ENCODE measurements at regions not wholly inside any gene's neighbourhood (a gene's known extent, or its start where the extent isn't known, plus 50 kb on each side); places are given as distances from the start of the nearest gene placed in this dataset.

- H3K4me2 ChIP-seq (ENCODE audit: low read depth, low read length): no peak overlapping the region
- no TSS peak for BruUV-seq (replicated peaks)
Observed at GRCh38 chr4:188296331-188296730, 157.1 kb downstream of the TRIML1 start.

More at GRCh38 chr4:188296331-188296730, 157.1 kb downstream of the TRIML1 start:
- no peak overlapping the region for H4K8ac ChIP-seq (ENCODE audit: low read depth in 2 of 2, low read length in 2 of 2)
- ChIA-PET CTCF (interaction anchor here (0.7 kb wide), 1 partner anchor 1584 kb away, joined by 3 read pairs; no protein-coding TSS in a partner anchor), POLR2A (ENCODE audit: unreplicated experiment) (no interaction called here)
- no peak overlapping the region for H2AK9ac ChIP-seq (replicated peaks; ENCODE audit: low read depth, low read length, poor library complexity)
- no peak overlapping the region for H3K23ac ChIP-seq (ENCODE audit: low read depth, low read length)
- dilution Hi-C loops (cut with HindIII; ENCODE audit: low sequenced_read_pairs, unreplicated experiment): no loop called here
- H3K18ac ChIP-seq (ENCODE audit: low read depth, low read length): no peak overlapping the region
- no peak overlapping the region for H3K27ac ChIP-seq (ENCODE audit: insufficient read depth, low read length)
- no peak overlapping the region for H3K4ac ChIP-seq (ENCODE audit: low read depth, low read length)
- no peaks in the 10 kb centered on the region for H4K20me1 ChIP-seq (ENCODE audit: insufficient read depth, low read length)
- TF ChIP-seq BHLHE40 (IDR thresholded peaks at IDR 0.05; ENCODE audit: low read depth, low read length): no peak
- TF ChIP-seq POLR2A (IDR thresholded peaks at IDR 0.05; ENCODE audit: low read depth, low read length): no peak
- no peak for TF ChIP-seq CHD1 (IDR thresholded peaks at IDR 0.05; ENCODE audit: low read depth, low read length)
- no peak for TF ChIP-seq ELK1 (IDR thresholded peaks at IDR 0.05; ENCODE audit: borderline replicate concordance, low read depth, low read length)
- TF ChIP-seq NFE2L2 (IDR thresholded peaks at IDR 0.05; ENCODE audit: low read depth, low read length): no peak
- TF ChIP-seq RCOR1 (IDR thresholded peaks at IDR 0.05; ENCODE audit: insufficient replicate concordance, low read length): no peak
- TF ChIP-seq RFX5 (IDR thresholded peaks at IDR 0.05; ENCODE audit: low read depth, low read length): no peak
- no peak for TF ChIP-seq CTCF (conservative IDR thresholded peaks at IDR 0.05; ENCODE audit: low read depth, low read length)
- no peak for TF ChIP-seq FOS (IDR thresholded peaks at IDR 0.05; ENCODE audit: low read depth, low read length)
- no peak for TF ChIP-seq RAD21 (IDR thresholded peaks at IDR 0.05; ENCODE audit: low read length)
- TF ChIP-seq SMC3 (IDR thresholded peaks at IDR 0.05; ENCODE audit: low read depth, low read length): no peak
- TF ChIP-seq CEBPB (IDR thresholded peaks at IDR 0.05; ENCODE audit: low read depth, low read length): no peak
- no peak for TF ChIP-seq MAZ (IDR thresholded peaks at IDR 0.05; ENCODE audit: borderline replicate concordance, low read depth, low read length)
- H3K27me3 ChIP-seq (ENCODE audit: control insufficient read depth, insufficient read depth, low read length): no peaks in the 10 kb centered on the region
- H2BK5ac ChIP-seq (ENCODE audit: low read depth, low read length, poor library complexity, severe bottlenecking): no peak overlapping the region
- no peak for DNase-seq
- no peaks in the 10 kb centered on the region for H3K9me3 ChIP-seq (ENCODE audit: control insufficient read depth, insufficient read depth, low read length)
- ATAC-seq (ENCODE audit: low read depth): no peak
- H2BK15ac ChIP-seq (ENCODE audit: low read depth, low read length): no peak overlapping the region
- H3K14ac ChIP-seq (replicated peaks; ENCODE audit: low read depth, low read length): no peak overlapping the region
- WGBS, 2 experiments (ENCODE audit: extremely low coverage in 2 of 2, insufficient read length in 1 of 2): no CpG with 5 or more reads among the region's 1 CpG
- no peak overlapping the region for H2BK20ac ChIP-seq (ENCODE audit: low read depth, low read length)
- no peaks in the 10 kb centered on the region for H3K36me3 ChIP-seq (ENCODE audit: control insufficient read depth, insufficient read depth, low read length)
- H2AK5ac ChIP-seq (ENCODE audit: low read depth, low read length): no peak overlapping the region
- no peak overlapping the region for H4K91ac ChIP-seq (ENCODE audit: insufficient read depth, low read depth, low read length)
- no peak overlapping the region for H3K9ac ChIP-seq (ENCODE audit: low read depth, low read length)
- no peak overlapping the region for H2AFZ ChIP-seq (replicated peaks; ENCODE audit: low read length, poor library complexity)
- no peak overlapping the region for H3K4me3 ChIP-seq (ENCODE audit: insufficient read depth, low read depth, low read length)
- no peak overlapping the region for H4K5ac ChIP-seq (ENCODE audit: low read depth, low read length)
- peaks cover 2% of the 10 kb centered on the region; the same call in 1 of the 2 replicates for H3K4me1 ChIP-seq (ENCODE audit: control insufficient read depth, insufficient read depth, low read length)
- H3K56ac ChIP-seq (ENCODE audit: extremely low read depth, insufficient read depth, low read length): no peak overlapping the region
- in situ Hi-C loops (cut with MboI; ENCODE audit: low sequenced_read_pairs): no loop called here
- no peaks in the 10 kb centered on the region for H3K79me1 ChIP-seq (ENCODE audit: low read depth in 1 of 2, low read length in 2 of 2)
- H2BK120ac ChIP-seq (ENCODE audit: low read depth, low read length): no peak overlapping the region
- intact Hi-C loops (cut with micrococcal nuclease): no loop called here
- peaks cover 3% of the 10 kb centered on the region; the same call in 1 of the 2 replicates for H3K9me1 ChIP-seq (ENCODE audit: insufficient read depth, low read length)

Measured in IMR-90 (cell line).